ENCODE measurements at regions not wholly inside any gene's neighbourhood (a gene's known extent, or its start where the extent isn't known, plus 50 kb on each side); places are given as distances from the start of the nearest gene placed in this dataset.

DNA sequence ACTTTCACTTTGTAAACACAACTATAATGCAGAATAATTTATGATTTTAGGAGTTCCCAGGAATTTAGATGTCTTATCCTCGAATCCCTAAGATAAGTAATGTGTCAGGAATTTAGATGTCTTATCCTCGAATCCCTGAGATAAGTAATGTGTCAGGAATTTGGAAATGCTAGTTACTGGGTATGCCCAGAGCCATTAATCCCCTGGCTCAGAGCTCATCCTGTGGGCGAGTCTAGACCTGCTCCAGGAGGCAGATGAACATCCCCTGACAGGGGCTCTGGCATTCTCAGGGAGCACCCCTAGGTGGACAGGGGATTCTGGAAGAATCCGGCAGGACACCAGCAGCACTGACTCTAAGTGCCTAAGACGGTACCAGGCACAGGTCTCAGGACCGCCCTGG is 163.3 kb downstream of the ARRDC4 start:
- TF ChIP-seq, protein P1, sequence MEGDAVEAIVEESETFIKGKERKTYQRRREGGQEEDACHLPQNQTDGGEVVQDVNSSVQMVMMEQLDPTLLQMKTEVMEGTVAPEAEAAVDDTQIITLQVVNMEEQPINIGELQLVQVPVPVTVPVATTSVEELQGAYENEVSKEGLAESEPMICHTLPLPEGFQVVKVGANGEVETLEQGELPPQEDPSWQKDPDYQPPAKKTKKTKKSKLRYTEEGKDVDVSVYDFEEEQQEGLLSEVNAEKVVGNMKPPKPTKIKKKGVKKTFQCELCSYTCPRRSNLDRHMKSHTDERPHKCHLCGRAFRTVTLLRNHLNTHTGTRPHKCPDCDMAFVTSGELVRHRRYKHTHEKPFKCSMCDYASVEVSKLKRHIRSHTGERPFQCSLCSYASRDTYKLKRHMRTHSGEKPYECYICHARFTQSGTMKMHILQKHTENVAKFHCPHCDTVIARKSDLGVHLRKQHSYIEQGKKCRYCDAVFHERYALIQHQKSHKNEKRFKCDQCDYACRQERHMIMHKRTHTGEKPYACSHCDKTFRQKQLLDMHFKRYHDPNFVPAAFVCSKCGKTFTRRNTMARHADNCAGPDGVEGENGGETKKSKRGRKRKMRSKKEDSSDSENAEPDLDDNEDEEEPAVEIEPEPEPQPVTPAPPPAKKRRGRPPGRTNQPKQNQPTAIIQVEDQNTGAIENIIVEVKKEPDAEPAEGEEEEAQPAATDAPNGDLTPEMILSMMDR (IDR thresholded peaks at IDR 0.05; ENCODE audit: low read length): no peak
- TF ChIP-seq EZH2 (IDR thresholded peaks at IDR 0.05; ENCODE audit: borderline replicate concordance, low read length): no peak
- Histone ChIP-seq H3K27me3 (ENCODE audit: insufficient read depth, low read length) (no peaks in the 10 kb centered on the region; the same call in 1 of the 2 replicates), H2AFZ (ENCODE audit: low read length) (no peak overlapping the region)

DNA sequence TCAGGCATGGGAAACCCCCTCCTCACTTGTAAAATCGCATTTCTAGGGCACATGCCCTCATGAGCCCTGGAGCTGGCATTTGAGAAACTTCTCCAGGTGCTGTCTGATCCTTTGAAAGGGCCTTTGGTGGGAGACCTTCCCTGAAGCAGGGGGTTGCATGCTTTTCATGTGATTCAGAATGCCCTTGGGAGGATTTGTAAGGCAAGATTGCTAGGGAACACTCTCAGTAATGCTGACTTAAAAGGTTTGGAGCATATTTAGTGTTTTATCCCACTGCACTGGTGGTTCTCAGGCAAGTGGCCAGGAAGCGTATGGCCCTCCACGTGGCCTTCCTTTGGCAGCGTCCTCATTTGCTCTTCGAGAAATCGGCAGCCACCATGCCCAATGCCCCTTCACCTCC is 164.1 kb downstream of the ARRDC4 start:
- H3K36me3 ChIP-seq (ENCODE audit: insufficient read depth, low read length): no peaks in the 10 kb centered on the region
- H3K9me2 ChIP-seq (ENCODE audit: low read depth, low read length): no peaks in the 10 kb centered on the region
- no peaks in the 10 kb centered on the region for H4K20me1 ChIP-seq (ENCODE audit: insufficient read depth, low read length)
- no peak overlapping the region for H3K4me2 ChIP-seq (ENCODE audit: low read length)
- H3K27me3 ChIP-seq (ENCODE audit: insufficient read depth, low read length): no peaks in the 10 kb centered on the region; the same call in 1 of the 2 replicates
- no peak overlapping the region for H3K27ac ChIP-seq (ENCODE audit: low read depth, low read length, poor library complexity, severe bottlenecking)
- H3K4me3 ChIP-seq (ENCODE audit: low read depth, low read length, poor library complexity, severe bottlenecking): no peak overlapping the region
- no peaks in the 10 kb centered on the region for H3F3A ChIP-seq (ENCODE audit: insufficient read depth, low read length)
- TF ChIP-seq, protein P1 (IDR thresholded peaks at IDR 0.05; ENCODE audit: low read length): no peak
- TF ChIP-seq EZH2 (IDR thresholded peaks at IDR 0.05; ENCODE audit: borderline replicate concordance, low read length): no peak
- no peak overlapping the region for H2AFZ ChIP-seq (ENCODE audit: low read length)
- H3K9ac ChIP-seq (ENCODE audit: low read length): no peak overlapping the region
- H3K4me1 ChIP-seq (ENCODE audit: insufficient read depth, low read length, severe bottlenecking): no peaks in the 10 kb centered on the region
- no peaks in the 10 kb centered on the region for H3K79me2 ChIP-seq (ENCODE audit: insufficient read depth, low read length)
- H3K9me3 ChIP-seq (ENCODE audit: low read length): no peaks in the 10 kb centered on the region

More for the DNA sequence above, 163.3 kb downstream of the ARRDC4 start:
- Histone ChIP-seq H3K9me2 (ENCODE audit: low read depth, low read length) (no peaks in the 10 kb centered on the region), H4K20me1 (ENCODE audit: insufficient read depth, low read length) (no peaks in the 10 kb centered on the region), H3K9me3 (ENCODE audit: low read length) (no peaks in the 10 kb centered on the region), H3K4me3 (ENCODE audit: low read depth, low read length, poor library complexity, severe bottlenecking) (no peak overlapping the region), H3K36me3 (ENCODE audit: insufficient read depth, low read length) (no peaks in the 10 kb centered on the region), H3K79me2 (ENCODE audit: insufficient read depth, low read length) (no peaks in the 10 kb centered on the region), H3K27ac (ENCODE audit: low read depth, low read length, poor library complexity, severe bottlenecking) (no peak overlapping the region), H3K4me1 (ENCODE audit: insufficient read depth, low read length, severe bottlenecking) (no peaks in the 10 kb centered on the region), H3K9ac (ENCODE audit: low read length) (no peak overlapping the region), H3K4me2 (ENCODE audit: low read length) (no peak overlapping the region), H3F3A (ENCODE audit: insufficient read depth, low read length) (no peaks in the 10 kb centered on the region)

DNA sequence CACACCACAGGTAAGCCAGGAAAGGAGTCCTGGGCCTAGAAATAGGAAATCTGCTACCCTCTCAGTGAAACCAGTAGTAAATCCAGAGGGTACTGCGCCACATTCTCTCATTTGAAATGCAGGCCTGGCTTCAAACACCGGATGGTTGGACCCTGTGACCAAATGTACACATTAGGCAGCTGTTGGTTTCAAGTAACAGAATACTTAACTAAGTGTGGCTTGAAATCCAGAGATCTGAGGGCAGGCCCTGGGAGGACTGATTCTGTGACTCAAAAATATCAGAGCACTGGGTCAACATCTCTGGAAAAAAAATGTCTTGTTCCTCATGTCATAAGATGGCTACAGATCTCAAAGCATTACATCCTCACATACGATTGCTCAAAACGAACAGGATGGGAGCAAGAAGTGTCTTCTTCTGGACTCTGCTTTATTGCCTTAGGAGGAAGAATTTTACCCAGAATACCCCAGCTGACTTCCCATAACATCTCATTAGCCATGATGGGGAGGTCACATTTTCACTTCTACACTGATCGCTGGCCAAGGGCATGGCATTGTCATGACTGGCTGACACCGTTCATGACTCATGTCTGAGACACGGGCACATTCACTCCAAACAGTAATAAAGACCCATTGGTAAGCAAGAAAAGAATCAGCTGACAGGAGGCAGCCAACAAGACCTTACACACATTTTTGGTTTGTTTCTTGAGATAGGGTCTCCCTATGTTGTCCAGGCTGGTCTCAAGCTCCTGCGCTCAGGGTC is 166.0 kb downstream of the ARRDC4 start:
- Histone ChIP-seq H3K27me3 (ENCODE audit: insufficient read depth, low read length) (no peaks in the 10 kb centered on the region; the same call in 1 of the 2 replicates), H4K20me1 (ENCODE audit: insufficient read depth, low read length) (no peaks in the 10 kb centered on the region), H3K27ac (ENCODE audit: low read depth, low read length, poor library complexity, severe bottlenecking) (no peak overlapping the region), H3K36me3 (ENCODE audit: insufficient read depth, low read length) (no peaks in the 10 kb centered on the region), H3F3A (ENCODE audit: insufficient read depth, low read length) (no peaks in the 10 kb centered on the region), H2AFZ (ENCODE audit: low read length) (no peak overlapping the region), H3K4me1 (ENCODE audit: insufficient read depth, low read length, severe bottlenecking) (no peaks in the 10 kb centered on the region), H3K9me3 (ENCODE audit: low read length) (no peaks in the 10 kb centered on the region), H3K9me2 (ENCODE audit: low read depth, low read length) (no peaks in the 10 kb centered on the region), H3K4me3 (ENCODE audit: low read depth, low read length, poor library complexity, severe bottlenecking) (no peak overlapping the region), H3K79me2 (ENCODE audit: insufficient read depth, low read length) (no peaks in the 10 kb centered on the region), H3K4me2 (ENCODE audit: low read length) (no peak overlapping the region), H3K9ac (ENCODE audit: low read length) (no peak overlapping the region)
- TF ChIP-seq, protein P1 (IDR thresholded peaks at IDR 0.05; ENCODE audit: low read length): no peak
- no peak for TF ChIP-seq EZH2 (IDR thresholded peaks at IDR 0.05; ENCODE audit: borderline replicate concordance, low read length)
